ENCODE measurements at regions not wholly inside any gene's neighbourhood (a gene's known extent, or its start where the extent isn't known, plus 50 kb on each side); places are given as distances from the start of the nearest gene placed in this dataset.
A peak's percentile ranks its signal among the peaks of the same experiment; 100 is the strongest.

- no peaks in the 10 kb centered on the region for H3K27me3 ChIP-seq
- peaks cover 0 to 4% (median 0%) of the 10 kb centered on the region in 4 donors for H3K4me1 ChIP-seq
- no peaks in the 10 kb centered on the region for H3K36me3 ChIP-seq
- WGBS = 88% methylated on average over 4 of the region's 4 CpGs
- H3K27ac ChIP-seq (replicated peaks in 1 of 4) = no peak overlapping the region
- intact Hi-C loops (cut with DNase I) = no loop called here
- no peaks in the 10 kb centered on the region for H3K9me3 ChIP-seq
- TF ChIP-seq POLR2AphosphoS5 (IDR thresholded peaks at IDR 0.05) (no peak), CTCF (IDR thresholded peaks at IDR 0.05) (no peak), EP300 (IDR thresholded peaks at IDR 0.05) (no peak), POLR2A (IDR thresholded peaks at IDR 0.05; ENCODE audit: low read depth) (no peak)
- H3K4me3 ChIP-seq = no peak overlapping the region
- DNase-seq (ENCODE audit: extremely low spot score) = no peak
Measured at GRCh38 chr1:83606416-83606955, 392.4 kb downstream of the TTLL7 start.

- 48% methylated on average over 1 of the region's 1 CpG for WGBS
- H3K9me3 ChIP-seq = peaks cover 0 to 7% (median 0%) of the 10 kb centered on the region in 4 donors
- no peaks in the 10 kb centered on the region for H3K4me1 ChIP-seq
- intact Hi-C loops (cut with DNase I) = no loop called here
- no peaks in the 10 kb centered on the region for H3K36me3 ChIP-seq
- TF ChIP-seq CTCF (IDR thresholded peaks at IDR 0.05) (no peak), POLR2AphosphoS5 (IDR thresholded peaks at IDR 0.05) (no peak), POLR2A (IDR thresholded peaks at IDR 0.05; ENCODE audit: low read depth) (no peak), EP300 (IDR thresholded peaks at IDR 0.05) (no peak)
- DNase-seq (ENCODE audit: extremely low spot score) = no peak
- H3K4me3 ChIP-seq = no peak overlapping the region
- H3K27ac ChIP-seq (replicated peaks in 1 of 4) = no peak overlapping the region
- H3K27me3 ChIP-seq = no peaks in the 10 kb centered on the region
Measured at GRCh38 chr1:83596331-83596730, 402.6 kb downstream of the TTLL7 start.

- WGBS = 56% methylated on average over 1 of the region's 1 CpG
- H3K27me3 ChIP-seq = no peaks in the 10 kb centered on the region
- TF ChIP-seq CTCF (IDR thresholded peaks at IDR 0.05) (no peak), POLR2AphosphoS5 (IDR thresholded peaks at IDR 0.05) (no peak), EP300 (IDR thresholded peaks at IDR 0.05) (no peak)
- no peak overlapping the region for H3K27ac ChIP-seq (replicated peaks in 1 of 4)
- H3K36me3 ChIP-seq = no peaks in the 10 kb centered on the region
- DNase-seq (ENCODE audit: extremely low spot score) = no peak
- H3K4me1 ChIP-seq = no peaks in the 10 kb centered on the region
- no peak overlapping the region for H3K4me3 ChIP-seq
- intact Hi-C loops (cut with DNase I) = no loop called here
- no peaks in the 10 kb centered on the region for H3K9me3 ChIP-seq
Measured at GRCh38 chr1:83593073-83593472, 405.9 kb downstream of the TTLL7 start.

- Histone ChIP-seq H3K36me3 (no peaks in the 10 kb centered on the region), H3K4me3 (no peak overlapping the region), H3K4me1 (no peaks in the 10 kb centered on the region), H3K27ac (replicated peaks in 1 of 4) (no peak overlapping the region), H3K9me3 (no peaks in the 10 kb centered on the region), H3K27me3 (no peaks in the 10 kb centered on the region)
- no peak for DNase-seq (ENCODE audit: extremely low spot score)
- TF ChIP-seq POLR2A (IDR thresholded peaks at IDR 0.05; ENCODE audit: low read depth) (no peak), CTCF (IDR thresholded peaks at IDR 0.05) (no peak), POLR2AphosphoS5 (IDR thresholded peaks at IDR 0.05) (no peak), EP300 (IDR thresholded peaks at IDR 0.05) (no peak)
- intact Hi-C loops (cut with DNase I) = no loop called here
Measured at GRCh38 chr1:83588140-83588539, 410.8 kb downstream of the TTLL7 start.

GRCh38 chr1:83583351-83584014 is 415.4 kb downstream of the TTLL7 start:
- intact Hi-C loops (cut with DNase I) = no loop called here
- peak; percentile 39 for DNase-seq (ENCODE audit: extremely low spot score)
- WGBS = 84% methylated on average over 4 of the region's 4 CpGs

More at GRCh38 chr1:83583351-83584014, 415.4 kb downstream of the TTLL7 start:
- Histone ChIP-seq H3K27ac (replicated peaks in 1 of 4) (no peak overlapping the region), H3K27me3 (no peaks in the 10 kb centered on the region), H3K4me1 (no peaks in the 10 kb centered on the region), H3K36me3 (no peaks in the 10 kb centered on the region), H3K4me3 (no peak overlapping the region), H3K9me3 (peaks cover 0 to 4% (median 0%) of the 10 kb centered on the region in 4 donors)
- no peak for TF ChIP-seq POLR2A (IDR thresholded peaks at IDR 0.05; ENCODE audit: low read depth)
- peak in 1 of 3 experiments; percentile 11 for TF ChIP-seq CTCF (IDR thresholded peaks at IDR 0.05)
- TF ChIP-seq POLR2AphosphoS5 (IDR thresholded peaks at IDR 0.05) = no peak
- no peak for TF ChIP-seq EP300 (IDR thresholded peaks at IDR 0.05)
